ENCODE measurements at regions not wholly inside any gene's neighbourhood (a gene's known extent, or its start where the extent isn't known, plus 50 kb on each side); places are given as distances from the start of the nearest gene placed in this dataset.

- TF ChIP-seq, protein P1, sequence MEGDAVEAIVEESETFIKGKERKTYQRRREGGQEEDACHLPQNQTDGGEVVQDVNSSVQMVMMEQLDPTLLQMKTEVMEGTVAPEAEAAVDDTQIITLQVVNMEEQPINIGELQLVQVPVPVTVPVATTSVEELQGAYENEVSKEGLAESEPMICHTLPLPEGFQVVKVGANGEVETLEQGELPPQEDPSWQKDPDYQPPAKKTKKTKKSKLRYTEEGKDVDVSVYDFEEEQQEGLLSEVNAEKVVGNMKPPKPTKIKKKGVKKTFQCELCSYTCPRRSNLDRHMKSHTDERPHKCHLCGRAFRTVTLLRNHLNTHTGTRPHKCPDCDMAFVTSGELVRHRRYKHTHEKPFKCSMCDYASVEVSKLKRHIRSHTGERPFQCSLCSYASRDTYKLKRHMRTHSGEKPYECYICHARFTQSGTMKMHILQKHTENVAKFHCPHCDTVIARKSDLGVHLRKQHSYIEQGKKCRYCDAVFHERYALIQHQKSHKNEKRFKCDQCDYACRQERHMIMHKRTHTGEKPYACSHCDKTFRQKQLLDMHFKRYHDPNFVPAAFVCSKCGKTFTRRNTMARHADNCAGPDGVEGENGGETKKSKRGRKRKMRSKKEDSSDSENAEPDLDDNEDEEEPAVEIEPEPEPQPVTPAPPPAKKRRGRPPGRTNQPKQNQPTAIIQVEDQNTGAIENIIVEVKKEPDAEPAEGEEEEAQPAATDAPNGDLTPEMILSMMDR (IDR thresholded peaks at IDR 0.05; ENCODE audit: low read depth, low read length): no peak
- TF ChIP-seq EZH2phosphoT487 (IDR thresholded peaks at IDR 0.05; ENCODE audit: low read depth): no peak
These were observed 1075.1 kb downstream of the NR2F1-AS1 start for GRCh38 chr5:92505925-92506324.

Data from OCI-LY3 (cell line).